Left ventricle myocardium inferior (tissue), 1 donor: ENCODE measurements at regions not wholly inside any gene's neighbourhood (a gene's known extent, or its start where the extent isn't known, plus 50 kb on each side); places are given as distances from the start of the nearest gene placed in this dataset.

Experiments
- DNase-seq: peaks from one replicate; pipeline ENCODE4 v3.0.0-alpha.2; 2020
- H3K27ac ChIP-seq: fragments of 200-600 bp; replicated peaks from 2 replicates; pipeline ENCODE4 v1.8.0; 2021
- H3K27me3 ChIP-seq: fragments of 200-600 bp; 2 replicates; pipeline ENCODE4 v1.8.0; 2021; ENCODE audit warnings: low read depth
- H3K36me3 ChIP-seq: fragments of 200-600 bp; 2 replicates; pipeline ENCODE4 v1.8.0; 2021
- H3K4me1 ChIP-seq: fragments of 200-600 bp; 2 replicates; pipeline ENCODE4 v1.8.0; 2021
- H3K4me3 ChIP-seq: fragments of 200-600 bp; 2 replicates; pipeline ENCODE4 v1.8.0; 2021; ENCODE audit warnings: mild to moderate bottlenecking, moderate library complexity
- H3K9me3 ChIP-seq: fragments of 200-600 bp; replicated peaks from 2 replicates; pipeline ENCODE4 v1.8.0; 2021
- CTCF ChIP-seq: fragments of 200-600 bp; IDR thresholded peaks from 2 replicates; pipeline ENCODE4 v1.8.0; 2021; ENCODE audit warnings: antibody characterized with exemption, mild to moderate bottlenecking, borderline replicate concordance
- intact Hi-C: fragments of 100-400 bp; cut with micrococcal nuclease; formaldehyde crosslinking; loops from one replicate; pipeline ENCODE4 v1.11.0; 2022
- donor health status: DM: no; HTN: yes; CAD: no; lungs with severe emphysema.

- intact Hi-C loops: no loop called here
- TF ChIP-seq CTCF: no peak
Measured at GRCh38 chr11:96506953-96507354, 117.1 kb downstream of the JRKL start.

GRCh38 chr11:96508861-96509260 is 119.0 kb downstream of the JRKL start:
- Histone ChIP-seq H3K36me3 (no peaks in the 10 kb centered on the region), H3K4me1 (no peaks in the 10 kb centered on the region), H3K27me3 (no peaks in the 10 kb centered on the region), H3K27ac (no peak overlapping the region), H3K4me3 (no peak overlapping the region), H3K9me3 (no peaks in the 10 kb centered on the region)
- TF ChIP-seq CTCF: no peak
- no peak for DNase-seq
- intact Hi-C loops: no loop called here

More at GRCh38 chr11:96506953-96507354, 117.1 kb downstream of the JRKL start:
- H3K4me1 ChIP-seq: no peaks in the 10 kb centered on the region
- no peak for DNase-seq
- H3K36me3 ChIP-seq: no peaks in the 10 kb centered on the region
- H3K4me3 ChIP-seq: no peak overlapping the region
- no peaks in the 10 kb centered on the region for H3K9me3 ChIP-seq
- H3K27ac ChIP-seq: no peak overlapping the region
- no peaks in the 10 kb centered on the region for H3K27me3 ChIP-seq

- DNase-seq: no peak
- intact Hi-C loops: no loop called here
- H3K27ac ChIP-seq: no peak overlapping the region
- no peak overlapping the region for H3K4me3 ChIP-seq
- no peaks in the 10 kb centered on the region for H3K27me3 ChIP-seq
- TF ChIP-seq CTCF: no peak
- H3K4me1 ChIP-seq: no peaks in the 10 kb centered on the region
- peaks cover 22% of the 10 kb centered on the region for H3K9me3 ChIP-seq
- H3K36me3 ChIP-seq: no peaks in the 10 kb centered on the region
Measured at GRCh38 chr11:96520939-96521338, 131.1 kb downstream of the JRKL start.

- Histone ChIP-seq H3K27me3 (no peaks in the 10 kb centered on the region), H3K27ac (no peak overlapping the region), H3K4me3 (no peak overlapping the region), H3K4me1 (no peaks in the 10 kb centered on the region), H3K9me3 (peaks cover 16% of the 10 kb centered on the region), H3K36me3 (no peaks in the 10 kb centered on the region)
- TF ChIP-seq CTCF: no peak
- no peak for DNase-seq
- intact Hi-C loops: no loop called here
Measured at GRCh38 chr11:96523656-96524055, 133.8 kb downstream of the JRKL start.

- no peak for DNase-seq
- Histone ChIP-seq H3K27ac (no peak overlapping the region), H3K27me3 (no peaks in the 10 kb centered on the region), H3K4me3 (no peak overlapping the region), H3K36me3 (no peaks in the 10 kb centered on the region), H3K9me3 (peaks cover 24% of the 10 kb centered on the region), H3K4me1 (no peaks in the 10 kb centered on the region)
- TF ChIP-seq CTCF: no peak
- intact Hi-C loops: no loop called here
Measured at GRCh38 chr11:96524475-96524874, 134.7 kb downstream of the JRKL start.

- intact Hi-C loops: no loop called here
- DNase-seq: no peak
- Histone ChIP-seq H3K27me3 (no peaks in the 10 kb centered on the region), H3K27ac (no peak overlapping the region), H3K4me3 (no peak overlapping the region), H3K4me1 (no peaks in the 10 kb centered on the region), H3K9me3 (peaks cover 41% of the 10 kb centered on the region), H3K36me3 (no peaks in the 10 kb centered on the region)
- no peak for TF ChIP-seq CTCF
Measured at GRCh38 chr11:96530473-96530872, 140.7 kb downstream of the JRKL start.
